HS-27A (cell line): ENCODE measurements at regions not wholly inside any gene's neighbourhood (a gene's known extent, or its start where the extent isn't known, plus 50 kb on each side); places are given as distances from the start of the nearest gene placed in this dataset.

ENCODE experiments used
- DNase-seq: peaks from one replicate; pipeline ENCODE4 v3.0.0-alpha.2; 2012; ENCODE audit warnings: low read depth, missing footprints

- DNase-seq, result no peak
Observed at GRCh38 chr10:8979976-8980375, 925.5 kb downstream of the GATA3 start.

GRCh38 chr10:8981277-8981676 lies 926.8 kb downstream of the GATA3 start:
- no peak for DNase-seq

- no peak for DNase-seq
Observed at GRCh38 chr10:8985651-8986050, 931.2 kb downstream of the GATA3 start.

GRCh38 chr10:8986975-8987374 lies 932.5 kb downstream of the GATA3 start:
- DNase-seq, result no peak

- DNase-seq, result no peak
Observed at GRCh38 chr10:8987712-8988111, 933.2 kb downstream of the GATA3 start.

- DNase-seq, result no peak
Observed at GRCh38 chr10:8990280-8990987, 935.9 kb downstream of the GATA3 start.

GRCh38 chr10:8992009-8992408 lies 937.5 kb downstream of the GATA3 start:
- no peak for DNase-seq

GRCh38 chr10:8993864-8994263 lies 939.4 kb downstream of the GATA3 start:
- no peak for DNase-seq

GRCh38 chr10:8998751-8999150 lies 944.3 kb downstream of the GATA3 start:
- DNase-seq, result peak; percentile 30

GRCh38 chr10:9003122-9003521 lies 948.6 kb downstream of the GATA3 start:
- DNase-seq, result no peak

GRCh38 chr10:9004736-9005135 lies 950.2 kb downstream of the GATA3 start:
- no peak for DNase-seq

- DNase-seq, result peak; percentile 27
Observed at GRCh38 chr10:9009505-9009904, 955.0 kb downstream of the GATA3 start.

GRCh38 chr10:9010093-9010492 lies 955.6 kb downstream of the GATA3 start:
- no peak for DNase-seq

GRCh38 chr10:9010931-9011670 lies 956.6 kb downstream of the GATA3 start:
- no peak for DNase-seq

- DNase-seq, result peak; percentile 59
Observed at GRCh38 chr10:9012312-9012711, 957.8 kb downstream of the GATA3 start.

GRCh38 chr10:9015005-9015404 lies 960.5 kb downstream of the GATA3 start:
- DNase-seq, result no peak

GRCh38 chr10:9015447-9015846 lies 961.0 kb downstream of the GATA3 start:
- no peak for DNase-seq

- no peak for DNase-seq
Observed at GRCh38 chr10:9016930-9017329, 962.4 kb downstream of the GATA3 start.

- DNase-seq, result no peak
Observed at GRCh38 chr10:9018195-9019173, 964.0 kb downstream of the GATA3 start.

- DNase-seq, result no peak
Observed at GRCh38 chr10:9023206-9023605, 968.7 kb downstream of the GATA3 start.

GRCh38 chr10:9024210-9024609 lies 969.7 kb downstream of the GATA3 start:
- no peak for DNase-seq

GRCh38 chr10:9028231-9028630 lies 973.7 kb downstream of the GATA3 start:
- DNase-seq, result no peak
